ENCODE measurements at regions not wholly inside any gene's neighbourhood (a gene's known extent, or its start where the extent isn't known, plus 50 kb on each side); places are given as distances from the start of the nearest gene placed in this dataset.

DNA sequence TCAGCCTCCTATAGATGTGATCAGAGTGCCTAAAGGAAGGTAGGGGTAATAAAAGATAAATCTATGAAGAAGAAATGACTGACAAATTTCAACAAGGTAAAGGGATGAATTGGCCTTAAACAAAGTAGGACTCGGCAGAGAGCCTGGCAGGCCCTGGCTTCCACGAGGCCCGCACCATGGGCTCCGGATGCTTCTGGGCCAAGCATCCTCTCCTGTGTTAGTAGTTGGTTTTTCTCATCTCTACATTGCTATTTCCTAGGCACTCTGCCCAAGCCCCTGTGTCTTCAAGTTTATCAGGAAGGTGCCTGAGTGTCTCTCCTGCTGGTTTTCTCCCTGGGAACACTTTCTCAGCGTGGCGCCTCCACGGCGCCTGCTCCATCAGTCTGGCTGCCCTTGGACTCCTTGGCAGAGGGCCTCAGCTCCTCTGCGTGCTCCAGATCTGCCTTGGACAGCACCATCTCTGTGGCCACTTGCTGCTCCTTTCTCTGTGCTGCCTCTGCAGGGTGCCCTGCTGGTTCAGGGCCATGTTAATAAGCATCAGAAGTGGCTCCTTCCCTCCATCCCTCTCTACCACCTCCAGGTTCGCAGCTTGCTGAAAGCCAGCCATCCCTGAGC is 413.3 kb upstream of the DPP6 start:
- TF ChIP-seq, protein P1, sequence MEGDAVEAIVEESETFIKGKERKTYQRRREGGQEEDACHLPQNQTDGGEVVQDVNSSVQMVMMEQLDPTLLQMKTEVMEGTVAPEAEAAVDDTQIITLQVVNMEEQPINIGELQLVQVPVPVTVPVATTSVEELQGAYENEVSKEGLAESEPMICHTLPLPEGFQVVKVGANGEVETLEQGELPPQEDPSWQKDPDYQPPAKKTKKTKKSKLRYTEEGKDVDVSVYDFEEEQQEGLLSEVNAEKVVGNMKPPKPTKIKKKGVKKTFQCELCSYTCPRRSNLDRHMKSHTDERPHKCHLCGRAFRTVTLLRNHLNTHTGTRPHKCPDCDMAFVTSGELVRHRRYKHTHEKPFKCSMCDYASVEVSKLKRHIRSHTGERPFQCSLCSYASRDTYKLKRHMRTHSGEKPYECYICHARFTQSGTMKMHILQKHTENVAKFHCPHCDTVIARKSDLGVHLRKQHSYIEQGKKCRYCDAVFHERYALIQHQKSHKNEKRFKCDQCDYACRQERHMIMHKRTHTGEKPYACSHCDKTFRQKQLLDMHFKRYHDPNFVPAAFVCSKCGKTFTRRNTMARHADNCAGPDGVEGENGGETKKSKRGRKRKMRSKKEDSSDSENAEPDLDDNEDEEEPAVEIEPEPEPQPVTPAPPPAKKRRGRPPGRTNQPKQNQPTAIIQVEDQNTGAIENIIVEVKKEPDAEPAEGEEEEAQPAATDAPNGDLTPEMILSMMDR (IDR thresholded peaks at IDR 0.05; ENCODE audit: low read length, missing control alignments), result no peak

DNA sequence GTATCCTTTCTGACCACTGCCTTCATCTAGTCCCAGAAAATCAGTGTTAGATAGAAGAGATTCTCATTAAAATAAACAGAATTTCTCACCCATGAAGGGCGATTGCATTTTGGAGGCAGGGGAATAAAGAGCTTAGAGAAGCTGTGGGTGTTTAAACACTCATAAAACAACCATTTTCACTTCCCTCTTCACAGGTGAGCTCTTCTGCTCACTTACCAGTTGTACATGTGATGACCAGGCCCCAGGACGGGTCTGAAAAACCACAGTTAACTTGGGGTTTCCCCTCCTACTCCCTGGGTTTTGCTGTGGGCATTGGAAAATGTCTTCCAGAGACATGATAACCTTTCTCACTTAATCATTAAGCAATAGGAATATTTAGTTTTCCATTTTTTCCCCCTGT is 411.6 kb upstream of the DPP6 start:
- DNase-seq (ENCODE audit: low read depth), result no peak
- H3K4me3 ChIP-seq (replicated peaks; ENCODE audit: low read depth, low read length), result no peak overlapping the region
- TF ChIP-seq, protein P1 (IDR thresholded peaks at IDR 0.05; ENCODE audit: low read length, missing control alignments), result no peak

More for the DNA sequence above, 413.3 kb upstream of the DPP6 start:
- no peak for DNase-seq (ENCODE audit: low read depth)
- no peak overlapping the region for H3K4me3 ChIP-seq (replicated peaks; ENCODE audit: low read depth, low read length)

DNA sequence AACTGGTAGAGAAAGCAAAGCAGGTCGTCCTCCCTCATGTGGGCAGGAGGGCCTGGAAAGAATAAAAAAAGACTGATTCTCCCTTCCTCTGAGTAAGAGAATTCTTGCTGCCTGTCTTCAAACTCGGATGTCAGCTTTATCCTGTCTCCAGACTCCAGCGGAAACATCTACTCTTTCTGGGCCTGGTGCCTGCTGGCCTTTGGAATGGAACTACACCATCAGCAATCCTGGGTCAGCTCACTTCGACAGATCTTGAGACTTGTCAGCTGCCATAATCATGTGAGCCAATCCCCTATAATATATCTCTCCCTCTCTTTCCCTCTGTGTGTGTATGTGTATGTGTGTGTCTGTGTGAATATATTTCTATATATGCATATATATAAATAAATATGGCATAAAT is 411.0 kb upstream of the DPP6 start:
- DNase-seq (ENCODE audit: low read depth), result no peak
- no peak overlapping the region for H3K4me3 ChIP-seq (replicated peaks; ENCODE audit: low read depth, low read length)
- TF ChIP-seq, protein P1 (IDR thresholded peaks at IDR 0.05; ENCODE audit: low read length, missing control alignments), result no peak

DNA sequence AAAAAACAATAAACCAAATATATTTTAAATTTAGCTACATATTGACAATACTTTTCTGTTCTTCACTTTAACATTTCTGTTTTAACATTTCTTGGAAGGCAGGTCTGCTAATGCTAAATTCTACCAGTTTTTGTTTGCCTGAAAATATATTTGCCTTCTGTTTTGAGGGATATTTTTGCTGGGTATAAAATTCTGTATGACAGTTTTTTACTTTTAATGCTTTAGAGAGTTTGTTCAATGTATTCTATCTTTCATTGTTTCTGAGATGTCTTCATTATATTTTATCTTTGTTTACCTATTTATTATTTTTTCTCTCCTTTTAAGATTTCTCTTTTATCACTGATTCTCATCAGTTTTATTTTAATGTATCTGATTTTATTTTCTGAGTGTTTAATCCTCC is 409.2 kb upstream of the DPP6 start:
- TF ChIP-seq, protein P1 (IDR thresholded peaks at IDR 0.05; ENCODE audit: low read length, missing control alignments), result no peak
- no peak overlapping the region for H3K4me3 ChIP-seq (replicated peaks; ENCODE audit: low read depth, low read length)
- DNase-seq (ENCODE audit: low read depth), result no peak

DNA sequence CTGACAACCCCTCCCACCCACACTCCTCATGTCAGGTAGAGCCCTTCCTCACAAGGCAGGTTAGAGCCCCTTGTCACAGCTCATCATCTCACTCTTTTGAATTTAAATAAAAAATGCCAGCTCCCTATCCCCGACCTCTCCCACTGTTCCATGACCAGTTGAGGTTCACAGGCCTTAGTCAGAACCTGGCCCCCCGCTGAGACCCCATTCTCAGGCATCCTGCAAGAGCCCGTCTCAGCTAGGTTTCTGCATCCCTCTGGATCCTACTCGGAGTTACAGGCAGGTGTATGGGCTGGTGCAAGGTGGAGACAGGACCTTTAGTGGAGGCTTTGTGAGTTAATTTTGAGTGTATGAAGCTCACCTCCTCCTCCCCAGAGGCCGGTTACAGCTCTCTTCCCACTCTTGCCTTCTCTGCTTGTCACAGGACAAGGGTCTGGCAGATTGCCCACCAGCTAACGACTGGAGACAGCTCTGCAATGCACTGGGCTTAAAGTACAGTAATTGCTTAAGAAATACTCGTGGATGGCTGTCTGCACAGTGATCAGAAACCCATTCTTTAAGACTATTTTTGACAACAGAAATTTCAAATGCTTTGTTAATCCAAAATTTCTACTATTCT is 394.9 kb upstream of the DPP6 start:
- TF ChIP-seq, protein P1 (IDR thresholded peaks at IDR 0.05; ENCODE audit: low read length, missing control alignments), result no peak
- no peak for DNase-seq (ENCODE audit: low read depth)
- no peak overlapping the region for H3K4me3 ChIP-seq (replicated peaks; ENCODE audit: low read depth, low read length)

DNA sequence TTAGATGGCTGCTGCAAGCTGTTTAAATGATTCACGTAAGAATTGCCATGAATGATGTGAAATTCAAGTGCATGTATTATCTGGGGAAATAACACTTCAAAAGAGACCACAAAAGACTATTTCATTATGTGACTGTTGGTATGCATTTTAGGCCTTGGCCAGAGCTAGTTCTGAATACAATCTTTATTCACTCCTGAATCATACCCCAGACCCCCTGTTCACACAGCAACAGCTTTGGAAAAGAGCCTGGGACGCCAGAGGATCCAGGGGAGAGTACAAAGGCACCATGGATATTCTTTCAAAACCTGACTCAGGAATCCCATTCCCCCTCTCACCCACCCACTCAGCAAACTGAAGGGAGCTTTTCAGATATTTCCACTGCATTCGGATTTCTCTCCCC is 377.1 kb upstream of the DPP6 start:
- DNase-seq (ENCODE audit: low read depth), result no peak
- TF ChIP-seq, protein P1 (IDR thresholded peaks at IDR 0.05; ENCODE audit: low read length, missing control alignments), result no peak
- no peak overlapping the region for H3K4me3 ChIP-seq (replicated peaks; ENCODE audit: low read depth, low read length)

DNA sequence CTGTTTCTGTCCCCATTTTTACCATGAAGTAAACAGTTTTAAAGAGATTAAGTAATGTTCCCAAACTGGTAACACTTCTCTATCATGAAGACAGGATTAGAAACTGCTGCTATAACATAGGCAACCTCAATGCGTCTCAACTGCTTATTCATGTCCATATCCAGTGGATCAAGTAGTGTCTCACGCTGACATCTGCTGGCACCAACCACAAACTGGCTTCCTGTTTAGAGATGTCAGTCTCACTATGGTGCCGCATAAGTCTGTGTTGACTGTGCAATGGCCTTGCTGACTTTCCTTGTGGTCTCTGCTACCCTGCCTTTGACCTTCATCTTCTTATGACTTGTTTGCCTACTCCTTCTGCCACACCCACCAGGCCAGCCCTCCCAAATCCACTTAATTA is 369.6 kb upstream of the DPP6 start:
- TF ChIP-seq, protein P1 (IDR thresholded peaks at IDR 0.05; ENCODE audit: low read length, missing control alignments), result no peak
- no peak overlapping the region for H3K4me3 ChIP-seq (replicated peaks; ENCODE audit: low read depth, low read length)
- no peak for DNase-seq (ENCODE audit: low read depth)

All from fibroblast of pulmonary artery (primary cell).